Right lobe of liver (tissue), 6 donors: ENCODE measurements at regions not wholly inside any gene's neighbourhood (a gene's known extent, or its start where the extent isn't known, plus 50 kb on each side); places are given as distances from the start of the nearest gene placed in this dataset.

ENCODE experiments used
- ATAC-seq, 4 donors: fragments of 200-7000 bp; cut with Tn5 transposase; one replicate each; pipeline ENCODE4 v1.9.1; 2020; ENCODE audit warnings: mild to moderate bottlenecking in 4 of 4, moderate library complexity in 4 of 4
- DNase-seq, 3 donors: peaks; one replicate each; pipeline ENCODE4 v3.0.0-alpha.2; 2020
- H3K27ac ChIP-seq, 3 donors: fragments of 200-600 bp; one replicate each; pipeline ENCODE4 v1.8.0; 2022
- H3K27me3 ChIP-seq, 2 donors: fragments of 200-600 bp; one replicate each; pipeline ENCODE4 v1.8.0; 2022
- H3K36me3 ChIP-seq, 4 donors: fragments of 200-600 bp; sonication (generic) in 1 of 4; one replicate each; pipeline versions ENCODE4 v1.5.1 to v1.8.0; 2017 to 2022; ENCODE audit warnings: control low read depth in 1 of 4
- H3K4me1 ChIP-seq, 4 donors: fragments of 200-600 bp; sonication (generic) in 1 of 4; one replicate each; pipeline versions ENCODE4 v1.5.1 to v1.8.0; 2017 to 2022; ENCODE audit warnings: control low read depth in 1 of 4
- H3K4me3 ChIP-seq, 3 donors: fragments of 200-600 bp; one replicate each; pipeline ENCODE4 v1.8.0; 2022
- H3K9me3 ChIP-seq, 4 donors: fragments of 200-600 bp; sonication (generic) in 1 of 4; one replicate each; pipeline versions ENCODE4 v1.5.1 to v1.8.0; 2017 to 2022; ENCODE audit warnings: control low read depth in 1 of 4
- POLR2A ChIP-seq: fragments of 450-650 bp; IDR thresholded peaks from one replicate; pipeline ENCODE4 v1.6.1; 2017; ENCODE audit warnings: antibody characterized with exemption, mild to moderate bottlenecking
- WGBS: methylation state at CpG from one replicate; pipeline ENCODE4 v1.1.6; 2018; ENCODE audit warnings: low coverage, low lambda C conversion rate; ENCODE audit not compliant: insufficient coverage; ENCODE audit errors: missing lambda C conversion rate; 5-methylcytosine and 5-hydroxymethylcytosine counted together
- intact Hi-C, 2 donors: fragments of 100-400 bp; cut with DNase I; formaldehyde crosslinking; loops; one replicate each; pipeline versions ENCODE4 v1.11.2 to v1.14.1; 2022
- TF ChIP-seq, protein P1 (sequence below), 4 donors: fragments of 200-600 bp in 3 of 4; fragments of 450-650 bp in 1 of 4; IDR thresholded peaks; one replicate each; pipeline versions ENCODE4 v1.5.1 to v1.8.0; 2016 to 2022; ENCODE audit warnings: antibody characterized with exemption in 4 of 4, mild to moderate bottlenecking in 2 of 4
- donor health status: DM: no; HTN: yes; CAD: no.
- donor health status: DM: no; HTN: no; CAD: no.
- donor health status: DM: no; HTN: no; CAD: no.
- donor health status: DM: no; HTN: yes; CAD: no.
- donor health status: DM: no; HTN: yes; CAD: no.

DNA sequence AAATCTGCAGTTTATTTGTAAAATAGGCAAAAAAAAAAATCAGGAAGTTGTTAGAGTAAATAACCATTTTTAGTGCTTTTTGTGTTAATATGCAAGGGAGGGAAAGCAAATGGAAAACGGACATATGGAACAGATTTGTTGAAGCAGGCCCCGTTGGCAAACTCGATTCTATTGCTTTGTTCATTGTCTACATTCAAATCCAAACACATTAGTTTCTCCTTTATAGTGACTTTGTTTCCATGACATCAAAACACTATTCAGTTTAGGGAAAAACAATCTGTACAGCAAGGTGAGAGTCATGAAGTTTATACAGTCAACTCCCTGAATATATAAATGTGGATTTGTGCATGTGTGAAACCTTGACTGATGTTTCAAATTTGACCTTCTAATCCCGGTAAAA is 142.2 kb downstream of the FAM47A start:
- Histone ChIP-seq H3K4me3 (no peak overlapping the region), H3K27me3 (no peaks in the 10 kb centered on the region), H3K4me1 (no peaks in the 10 kb centered on the region), H3K9me3 (peaks cover 0 to 2% (median 0%) of the 10 kb centered on the region in 4 donors), H3K36me3 (no peaks in the 10 kb centered on the region), H3K27ac (no peak overlapping the region)
- intact Hi-C loops, result no loop called here
- 30% methylated on average over 4 of the region's 4 CpGs for WGBS
- no peak for ATAC-seq
- no peak for TF ChIP-seq POLR2A
- TF ChIP-seq, protein P1, sequence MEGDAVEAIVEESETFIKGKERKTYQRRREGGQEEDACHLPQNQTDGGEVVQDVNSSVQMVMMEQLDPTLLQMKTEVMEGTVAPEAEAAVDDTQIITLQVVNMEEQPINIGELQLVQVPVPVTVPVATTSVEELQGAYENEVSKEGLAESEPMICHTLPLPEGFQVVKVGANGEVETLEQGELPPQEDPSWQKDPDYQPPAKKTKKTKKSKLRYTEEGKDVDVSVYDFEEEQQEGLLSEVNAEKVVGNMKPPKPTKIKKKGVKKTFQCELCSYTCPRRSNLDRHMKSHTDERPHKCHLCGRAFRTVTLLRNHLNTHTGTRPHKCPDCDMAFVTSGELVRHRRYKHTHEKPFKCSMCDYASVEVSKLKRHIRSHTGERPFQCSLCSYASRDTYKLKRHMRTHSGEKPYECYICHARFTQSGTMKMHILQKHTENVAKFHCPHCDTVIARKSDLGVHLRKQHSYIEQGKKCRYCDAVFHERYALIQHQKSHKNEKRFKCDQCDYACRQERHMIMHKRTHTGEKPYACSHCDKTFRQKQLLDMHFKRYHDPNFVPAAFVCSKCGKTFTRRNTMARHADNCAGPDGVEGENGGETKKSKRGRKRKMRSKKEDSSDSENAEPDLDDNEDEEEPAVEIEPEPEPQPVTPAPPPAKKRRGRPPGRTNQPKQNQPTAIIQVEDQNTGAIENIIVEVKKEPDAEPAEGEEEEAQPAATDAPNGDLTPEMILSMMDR (IDR thresholded peaks at IDR 0.05), result no peak
- DNase-seq, result no peak

DNA sequence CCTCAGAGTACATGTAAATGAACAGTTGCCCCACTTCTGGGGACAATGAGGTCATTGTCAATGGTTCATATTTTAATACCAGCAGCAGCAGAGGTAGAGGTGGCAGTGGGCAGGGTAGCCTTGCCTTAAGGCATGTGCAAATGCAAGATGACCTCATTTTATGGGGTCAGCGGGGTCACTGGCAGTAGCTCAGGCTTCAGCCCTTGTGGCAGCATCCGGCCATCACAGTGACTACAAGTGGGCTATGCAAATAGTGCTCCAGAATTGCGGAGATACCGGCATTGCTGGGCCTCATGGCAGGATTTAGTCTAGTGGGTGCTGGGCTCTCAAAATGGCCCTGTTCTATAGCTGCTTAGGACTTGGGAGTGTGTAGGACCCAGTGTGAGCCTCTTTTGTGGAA is 144.7 kb downstream of the FAM47A start:
- H3K4me1 ChIP-seq, result no peaks in the 10 kb centered on the region
- ATAC-seq (no peak), DNase-seq (no peak)
- H3K9me3 ChIP-seq, result peaks cover 0 to 2% (median 0%) of the 10 kb centered on the region in 4 donors
- no peak overlapping the region for H3K4me3 ChIP-seq
- no CpG with 5 or more reads among the region's 4 CpGs for WGBS
- H3K27ac ChIP-seq, result no peak overlapping the region
- no peak for TF ChIP-seq POLR2A
- H3K36me3 ChIP-seq, result no peaks in the 10 kb centered on the region
- no peaks in the 10 kb centered on the region for H3K27me3 ChIP-seq
- intact Hi-C loops, result no loop called here

DNA sequence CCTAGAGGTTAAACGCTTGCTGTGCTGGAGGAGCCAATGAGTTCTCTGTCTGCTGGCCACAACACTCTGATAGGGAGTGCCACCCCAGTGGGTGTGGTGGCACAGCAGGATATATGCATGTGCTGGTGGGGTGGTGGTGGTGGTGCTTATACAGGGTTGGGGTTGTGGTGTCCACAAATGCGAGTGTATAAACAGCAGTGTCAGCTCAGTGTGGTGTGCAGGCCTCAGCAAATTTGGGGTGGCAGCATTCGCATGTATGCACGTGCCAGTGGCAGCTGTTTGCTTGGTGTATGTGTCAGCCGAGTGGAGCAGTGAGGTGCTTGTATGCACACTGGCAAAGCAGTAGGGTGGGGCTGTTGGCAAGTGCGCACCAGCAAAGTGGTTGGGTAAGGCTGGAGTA is 157.4 kb downstream of the FAM47A start:
- no peak for DNase-seq

DNA sequence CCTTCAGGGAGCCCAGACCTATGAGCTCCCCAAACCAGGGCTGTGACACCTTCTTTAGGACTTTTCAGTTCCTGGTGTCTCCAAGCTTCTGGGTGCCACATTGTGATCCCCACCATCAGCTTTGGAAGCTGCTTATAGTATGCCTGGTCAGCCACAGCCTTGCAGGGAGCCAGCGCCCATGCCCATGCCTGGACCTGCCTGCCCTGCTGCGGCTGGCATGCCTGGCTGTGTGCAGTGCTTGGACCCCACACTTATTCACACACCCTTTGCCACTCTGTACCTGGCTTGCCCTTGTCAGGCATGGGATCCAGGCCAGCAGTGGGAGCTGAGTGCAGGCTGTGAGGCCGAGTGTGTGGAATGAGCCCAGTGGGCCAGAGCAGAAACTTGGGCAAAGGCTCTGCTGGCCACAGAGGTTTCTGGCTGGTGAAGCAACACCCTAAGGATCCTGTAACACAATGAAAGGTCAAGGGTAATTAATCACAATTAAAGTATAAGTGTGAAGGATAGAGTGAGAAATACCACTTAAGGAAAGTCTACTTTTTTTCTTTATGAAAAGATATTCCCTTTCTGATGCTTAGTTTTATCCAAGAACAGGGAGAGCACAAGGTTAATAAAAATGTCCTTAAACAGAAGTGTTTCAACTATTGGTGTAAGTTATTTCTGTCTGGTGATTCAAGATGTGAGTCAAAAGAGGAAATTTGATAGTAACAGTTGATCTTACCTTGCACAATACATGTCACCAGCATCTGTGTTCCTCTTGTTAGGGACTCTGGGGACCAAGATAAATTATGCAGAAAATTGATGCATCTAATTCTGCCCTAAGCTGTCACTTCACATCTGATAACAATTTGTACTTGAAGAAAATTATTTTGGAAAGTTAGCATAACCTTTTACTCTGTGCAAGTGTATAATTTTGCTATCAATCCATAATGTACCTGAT is 161.8 kb downstream of the FAM47A start:
- TF ChIP-seq POLR2A, result no peak
- TF ChIP-seq, protein P1 (IDR thresholded peaks at IDR 0.05), result no peak
- no peak overlapping the region for H3K4me3 ChIP-seq
- no peak for DNase-seq
- H3K27ac ChIP-seq, result no peak overlapping the region
- H3K27me3 ChIP-seq, result no peaks in the 10 kb centered on the region
- H3K4me1 ChIP-seq, result no peaks in the 10 kb centered on the region
- no peaks in the 10 kb centered on the region for H3K36me3 ChIP-seq
- no peak for ATAC-seq
- no peaks in the 10 kb centered on the region for H3K9me3 ChIP-seq
- WGBS, result 40% methylated on average over 1 of the region's 3 CpGs
- intact Hi-C loops, result no loop called here

More for the DNA sequence above, 157.4 kb downstream of the FAM47A start:
- Histone ChIP-seq H3K27me3 (no peaks in the 10 kb centered on the region), H3K4me1 (no peaks in the 10 kb centered on the region), H3K9me3 (no peaks in the 10 kb centered on the region), H3K27ac (no peak overlapping the region), H3K4me3 (no peak overlapping the region), H3K36me3 (no peaks in the 10 kb centered on the region)
- WGBS, result 40% methylated on average over 1 of the region's 6 CpGs
- no peak for ATAC-seq
- TF ChIP-seq, protein P1 (IDR thresholded peaks at IDR 0.05), result no peak
- no peak for TF ChIP-seq POLR2A
- intact Hi-C loops, result no loop called here

DNA sequence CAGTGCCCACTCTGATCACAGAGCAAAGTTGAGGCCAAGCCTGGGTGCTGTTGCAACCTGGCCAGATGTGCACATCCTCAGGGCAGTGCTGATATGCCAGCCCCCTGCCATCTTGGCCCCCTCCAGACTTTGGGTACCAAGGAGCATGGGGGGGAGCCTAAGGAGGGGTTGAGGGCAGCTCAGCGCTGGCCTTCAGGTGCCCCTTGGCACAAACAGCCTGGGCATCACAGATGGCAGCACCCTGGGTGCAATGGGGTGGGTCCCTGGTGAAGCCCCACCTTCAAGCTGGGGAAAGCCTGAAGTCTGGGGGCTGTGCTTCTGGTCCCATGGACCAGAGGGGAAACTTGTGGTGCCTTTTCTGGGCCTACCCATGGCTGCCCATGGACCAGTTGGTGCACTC is 163.0 kb downstream of the FAM47A start:
- Histone ChIP-seq H3K4me3 (no peak overlapping the region), H3K9me3 (no peaks in the 10 kb centered on the region), H3K27me3 (no peaks in the 10 kb centered on the region), H3K27ac (no peak overlapping the region), H3K36me3 (no peaks in the 10 kb centered on the region), H3K4me1 (no peaks in the 10 kb centered on the region)
- WGBS, result no CpG with 5 or more reads among the region's 1 CpG
- no peak for DNase-seq
- ATAC-seq, result peak in 1 of 4 donors; percentile 11
- TF ChIP-seq POLR2A, result no peak
- TF ChIP-seq, protein P1 (IDR thresholded peaks at IDR 0.05), result no peak
- intact Hi-C loops, result no loop called here
